Type B pancreatic cell (in vitro differentiated cells): ENCODE measurements at regions not wholly inside any gene's neighbourhood (a gene's known extent, or its start where the extent isn't known, plus 50 kb on each side); places are given as distances from the start of the nearest gene placed in this dataset.

Source experiments
- DNase-seq: peaks from one replicate; pipeline ENCODE4 v3.0.0; 2021; ENCODE audit warnings: mixed read lengths; ENCODE audit not compliant: unreplicated experiment; ENCODE audit errors: extremely low spot score
- H3K27ac Mint-ChIP-seq: 2 replicates; pipeline ENCODE4 v1.8.0; 2021; ENCODE audit warnings: mild to moderate bottlenecking, mixed read lengths
- H3K27me3 Mint-ChIP-seq: 2 replicates; pipeline ENCODE4 v1.8.0; 2021; ENCODE audit warnings: mixed read lengths
- H3K36me3 Mint-ChIP-seq: 2 replicates; pipeline ENCODE4 v1.8.0; 2021; ENCODE audit warnings: mixed read lengths
- H3K4me1 Mint-ChIP-seq: one replicate; pipeline ENCODE4 v1.8.0; 2021; ENCODE audit warnings: mixed read lengths; ENCODE audit not compliant: unreplicated experiment
- H3K4me3 Mint-ChIP-seq: 2 replicates; pipeline ENCODE4 v1.8.0; 2021; ENCODE audit warnings: mild to moderate bottlenecking, mixed read lengths
- H3K9me3 Mint-ChIP-seq: 2 replicates; pipeline ENCODE4 v1.8.0; 2021; ENCODE audit warnings: mixed read lengths
- TF ChIP-seq, protein P1 (sequence below): fragments of 200-600 bp; sonication (generic); conservative IDR thresholded peaks from 2 replicates; pipeline ENCODE4 v1.5.0; 2021; ENCODE audit warnings: antibody characterized with exemption, mild to moderate bottlenecking

- Mint-ChIP-seq H3K27me3 (no peaks in the 10 kb centered on the region), H3K27ac (no peak overlapping the region), H3K9me3 (no peaks in the 10 kb centered on the region), H3K4me3 (no peak overlapping the region), H3K36me3 (no peaks in the 10 kb centered on the region), H3K4me1 (no peaks in the 10 kb centered on the region)
- DNase-seq = no peak
- TF ChIP-seq, protein P1, sequence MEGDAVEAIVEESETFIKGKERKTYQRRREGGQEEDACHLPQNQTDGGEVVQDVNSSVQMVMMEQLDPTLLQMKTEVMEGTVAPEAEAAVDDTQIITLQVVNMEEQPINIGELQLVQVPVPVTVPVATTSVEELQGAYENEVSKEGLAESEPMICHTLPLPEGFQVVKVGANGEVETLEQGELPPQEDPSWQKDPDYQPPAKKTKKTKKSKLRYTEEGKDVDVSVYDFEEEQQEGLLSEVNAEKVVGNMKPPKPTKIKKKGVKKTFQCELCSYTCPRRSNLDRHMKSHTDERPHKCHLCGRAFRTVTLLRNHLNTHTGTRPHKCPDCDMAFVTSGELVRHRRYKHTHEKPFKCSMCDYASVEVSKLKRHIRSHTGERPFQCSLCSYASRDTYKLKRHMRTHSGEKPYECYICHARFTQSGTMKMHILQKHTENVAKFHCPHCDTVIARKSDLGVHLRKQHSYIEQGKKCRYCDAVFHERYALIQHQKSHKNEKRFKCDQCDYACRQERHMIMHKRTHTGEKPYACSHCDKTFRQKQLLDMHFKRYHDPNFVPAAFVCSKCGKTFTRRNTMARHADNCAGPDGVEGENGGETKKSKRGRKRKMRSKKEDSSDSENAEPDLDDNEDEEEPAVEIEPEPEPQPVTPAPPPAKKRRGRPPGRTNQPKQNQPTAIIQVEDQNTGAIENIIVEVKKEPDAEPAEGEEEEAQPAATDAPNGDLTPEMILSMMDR = no peak
Observed at GRCh38 chrX:149322316-149322715, 182.8 kb downstream of the IDS start.

- no peak for DNase-seq
- Mint-ChIP-seq H3K4me3 (peak overlapping the region; percentile 30), H3K4me1 (peaks cover 8% of the 10 kb centered on the region), H3K27me3 (no peaks in the 10 kb centered on the region), H3K36me3 (no peaks in the 10 kb centered on the region), H3K27ac (peak overlapping the region; percentile 71), H3K9me3 (no peaks in the 10 kb centered on the region)
- TF ChIP-seq, protein P1 = no peak
Observed at GRCh38 chrX:149313871-149314371, 191.2 kb downstream of the IDS start.

GRCh38 chrX:149312988-149313387, 192.1 kb downstream of the IDS start:
- H3K4me3 Mint-ChIP-seq = no peak overlapping the region
- no peak for DNase-seq
- no peaks in the 10 kb centered on the region for H3K27me3 Mint-ChIP-seq
- peak overlapping the region; percentile 71 for H3K27ac Mint-ChIP-seq
- TF ChIP-seq, protein P1 = no peak
- no peaks in the 10 kb centered on the region for H3K36me3 Mint-ChIP-seq
- H3K9me3 Mint-ChIP-seq = no peaks in the 10 kb centered on the region
- H3K4me1 Mint-ChIP-seq = peaks cover 8% of the 10 kb centered on the region

GRCh38 chrX:149312097-149312496, 193.0 kb downstream of the IDS start:
- no peak for DNase-seq
- Mint-ChIP-seq H3K36me3 (no peaks in the 10 kb centered on the region), H3K9me3 (no peaks in the 10 kb centered on the region), H3K27ac (no peak overlapping the region), H3K4me3 (no peak overlapping the region), H3K27me3 (no peaks in the 10 kb centered on the region), H3K4me1 (peaks cover 8% of the 10 kb centered on the region)
- TF ChIP-seq, protein P1 = no peak

GRCh38 chrX:149302705-149303104, 202.4 kb downstream of the IDS start:
- TF ChIP-seq, protein P1 = no peak

GRCh38 chrX:149298111-149298510, 207.0 kb downstream of the IDS start:
- Mint-ChIP-seq H3K4me3 (no peak overlapping the region), H3K36me3 (no peaks in the 10 kb centered on the region), H3K27me3 (no peaks in the 10 kb centered on the region), H3K27ac (no peak overlapping the region), H3K9me3 (no peaks in the 10 kb centered on the region), H3K4me1 (no peaks in the 10 kb centered on the region)
- TF ChIP-seq, protein P1 = no peak
- DNase-seq = no peak

More at GRCh38 chrX:149302705-149303104, 202.4 kb downstream of the IDS start:
- Mint-ChIP-seq H3K27me3 (no peaks in the 10 kb centered on the region), H3K9me3 (no peaks in the 10 kb centered on the region), H3K4me1 (no peaks in the 10 kb centered on the region), H3K27ac (no peak overlapping the region), H3K4me3 (no peak overlapping the region), H3K36me3 (no peaks in the 10 kb centered on the region)
- DNase-seq = no peak
